Ecto neural progenitor cell (in vitro differentiated cells): ENCODE measurements at regions not wholly inside any gene's neighbourhood (a gene's known extent, or its start where the extent isn't known, plus 50 kb on each side); places are given as distances from the start of the nearest gene placed in this dataset.
"Not testable (repeated sequence)": the region's sequence is repeated elsewhere in the genome, so short reads cannot be mapped to it uniquely, and the experiment has no call there.

Experiments used
- DNase-seq: peaks from one replicate; pipeline ENCODE4 v3.0.0-alpha.2; 2018; ENCODE audit warnings: low spot score

DNA sequence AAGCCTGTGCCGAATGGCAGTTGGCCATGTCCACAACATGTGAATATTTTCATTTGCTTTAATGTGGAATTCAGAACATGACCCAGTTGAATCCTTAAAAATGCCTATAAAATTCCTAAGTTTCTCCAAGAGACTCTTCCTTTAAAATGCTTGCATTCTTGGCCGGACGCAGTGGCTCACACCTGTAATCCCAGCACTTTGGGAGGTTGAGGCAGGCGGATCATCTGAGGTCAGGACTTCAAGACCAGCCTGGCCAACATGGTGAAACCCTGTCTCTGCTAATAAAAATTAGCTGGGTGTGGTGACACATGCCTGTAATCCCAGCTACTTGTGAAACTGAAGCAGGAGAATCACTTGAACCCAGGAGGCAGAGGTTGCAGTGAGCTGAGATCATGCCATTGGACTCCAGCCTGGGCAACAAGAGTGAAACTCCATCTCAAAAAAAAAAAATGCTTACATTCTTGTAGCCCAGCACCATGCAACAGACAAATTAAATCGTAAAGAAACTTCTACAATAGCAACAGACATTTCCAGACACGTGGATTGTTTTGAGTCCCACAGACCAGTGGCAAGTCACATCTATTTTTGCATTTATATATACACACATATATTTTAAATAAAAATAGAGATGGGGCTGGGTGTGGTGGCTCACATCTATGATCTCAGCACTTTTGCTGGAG, 274.4 kb downstream of the GOLGA6L6 start:
- DNase-seq, result not testable (repeated sequence)

DNA sequence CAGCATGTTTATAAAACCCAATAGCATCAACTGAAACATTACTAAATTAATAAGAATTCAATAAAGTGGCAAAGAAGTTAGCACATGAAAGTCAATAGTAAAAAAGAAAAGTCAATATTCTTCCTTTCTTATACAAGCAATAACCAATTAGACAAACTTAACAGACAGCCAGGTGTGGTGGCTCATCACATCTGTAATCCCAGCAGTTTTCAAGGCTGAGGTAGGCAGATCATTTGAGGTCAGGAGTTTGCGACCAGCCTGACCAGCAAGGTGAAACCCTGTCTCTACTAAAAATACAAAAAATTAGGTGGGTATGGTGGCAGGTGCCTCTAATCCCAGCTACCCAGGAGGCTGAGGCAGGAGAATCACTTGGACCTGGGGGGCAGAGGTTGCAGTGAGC, 275.9 kb downstream of the GOLGA6L6 start:
- not testable (repeated sequence) for DNase-seq

DNA sequence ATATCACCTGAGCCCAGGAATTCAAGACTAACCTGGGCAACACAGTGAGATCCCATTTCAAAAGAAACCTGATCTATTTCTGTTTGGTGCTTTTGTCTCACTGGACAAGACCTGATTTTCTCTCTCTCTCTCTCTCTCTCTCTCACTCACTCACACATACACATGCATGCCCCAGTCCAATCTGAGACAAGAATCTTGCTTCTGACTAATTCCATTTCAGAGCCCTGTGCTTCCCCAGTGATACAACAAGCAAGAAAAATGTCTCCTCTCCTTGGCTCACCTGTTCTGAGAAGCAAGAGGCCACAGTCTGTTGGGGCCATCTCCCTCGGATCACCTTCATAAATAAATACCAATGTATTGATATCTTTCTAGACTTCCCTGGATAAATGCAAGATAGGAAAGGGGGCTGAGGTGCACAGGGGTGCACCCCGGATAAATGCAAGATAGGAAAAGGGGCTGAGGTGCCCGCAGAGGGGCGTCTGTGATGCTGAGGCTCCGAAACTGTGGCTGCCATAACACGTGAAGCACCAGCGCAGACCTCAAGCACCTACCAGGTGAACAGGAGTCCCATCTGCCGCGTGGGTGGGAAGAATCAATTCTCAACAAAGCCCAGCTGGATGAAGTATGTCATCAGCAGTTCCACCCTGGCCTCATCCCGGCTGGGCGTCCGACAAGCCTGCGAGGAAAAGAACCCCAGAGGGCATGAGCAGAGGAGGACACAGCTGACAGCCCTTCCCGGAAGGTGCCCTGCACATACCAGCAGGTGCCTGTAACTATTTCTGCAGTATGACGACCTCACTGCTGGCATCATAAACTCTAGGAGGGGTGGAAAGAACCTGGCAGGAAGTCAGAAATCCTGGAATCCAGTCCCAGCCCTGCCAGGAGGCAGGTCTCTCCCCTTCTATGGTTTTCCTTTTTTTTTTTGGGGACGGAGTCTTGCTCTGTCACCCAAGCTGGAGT, 280.0 kb downstream of the GOLGA6L6 start:
- not testable (repeated sequence) for DNase-seq

DNA sequence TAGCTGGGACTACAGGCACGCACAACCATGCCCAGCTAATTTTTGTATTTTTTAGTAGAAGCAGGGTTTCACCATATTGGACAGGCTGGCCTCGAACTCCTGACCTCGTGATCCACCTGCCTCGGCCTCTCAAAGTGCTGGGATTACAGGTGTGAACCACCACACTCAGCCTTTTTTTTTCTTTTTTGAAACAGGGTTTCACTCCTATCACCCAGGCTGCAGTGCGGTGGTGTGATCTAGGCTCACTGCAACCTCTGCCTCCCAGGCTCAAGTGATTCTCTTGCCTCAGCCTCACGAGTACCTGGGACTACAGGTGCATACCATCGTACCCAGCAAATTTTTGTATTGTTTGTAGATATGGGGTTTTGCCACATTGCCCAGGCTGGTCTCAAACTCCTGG, 280.9 kb downstream of the GOLGA6L6 start:
- not testable (repeated sequence) for DNase-seq

DNA sequence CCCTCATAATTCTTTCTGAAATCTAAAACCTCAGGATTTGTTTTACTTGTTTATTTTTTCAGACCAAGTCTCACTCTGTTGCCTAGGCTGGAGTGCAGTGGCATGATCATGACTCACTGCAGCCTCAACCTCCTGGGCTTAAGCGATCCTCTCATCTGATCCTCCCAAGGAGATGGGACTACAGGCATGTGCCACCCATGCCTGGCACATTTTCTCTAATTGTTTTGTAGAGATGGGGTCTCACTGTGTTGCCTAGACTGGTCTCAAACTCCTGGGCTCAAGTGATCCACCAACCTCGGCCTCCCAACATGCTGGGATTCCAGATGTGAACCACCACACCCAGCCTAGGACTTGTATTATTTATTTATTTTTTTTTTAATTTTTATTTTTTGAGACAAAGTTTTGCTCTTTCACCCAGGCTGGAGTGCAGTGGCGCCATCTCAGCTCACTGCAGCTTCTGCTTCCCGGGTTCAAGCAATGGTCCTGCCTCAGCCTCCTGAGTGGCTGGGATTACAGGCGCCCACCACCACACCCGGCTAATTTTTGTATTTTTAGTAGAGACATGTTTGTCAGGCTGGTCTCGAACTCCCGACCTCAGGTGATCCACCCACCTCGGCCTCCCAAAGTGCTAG, 281.9 kb downstream of the GOLGA6L6 start:
- DNase-seq, result not testable (repeated sequence)

DNA sequence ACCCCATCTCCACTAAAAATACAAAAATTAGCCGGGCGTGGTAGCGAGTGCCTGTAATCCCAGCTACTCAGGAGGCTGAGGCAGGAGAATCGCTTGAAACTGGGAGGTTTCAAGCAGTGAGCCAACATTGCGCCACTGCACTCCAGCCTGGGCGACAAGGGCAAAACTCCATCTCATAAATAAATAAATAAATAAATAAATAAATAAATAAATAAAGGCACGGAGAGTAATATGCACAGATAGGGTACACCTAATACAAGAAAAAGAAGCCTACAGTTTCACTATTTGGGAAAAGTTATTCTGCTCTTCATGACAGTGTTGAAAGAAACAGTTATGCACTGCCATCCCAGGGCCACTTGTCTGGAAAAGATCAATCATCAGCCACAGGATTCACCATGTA, 285.2 kb downstream of the GOLGA6L6 start:
- not testable (repeated sequence) for DNase-seq

DNA sequence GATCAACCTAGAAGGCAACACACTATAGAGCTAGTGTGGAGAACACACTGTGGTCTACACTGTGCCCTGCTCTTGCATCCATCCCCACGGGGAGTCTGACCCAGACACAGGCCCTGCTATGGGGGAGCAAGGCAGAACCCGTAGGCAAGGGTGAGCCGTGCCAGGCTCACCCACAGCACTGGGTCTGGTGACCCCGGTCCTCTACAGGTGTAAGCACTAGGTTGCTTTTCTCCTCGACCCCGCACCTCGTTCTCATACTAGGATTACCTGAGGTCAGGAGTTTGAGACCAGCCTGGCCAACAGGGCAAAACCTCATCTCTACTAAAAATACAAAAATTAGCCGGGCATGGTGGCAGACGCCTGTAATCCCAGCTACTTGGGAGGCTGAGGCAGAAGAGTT, 286.0 kb downstream of the GOLGA6L6 start:
- not testable (repeated sequence) for DNase-seq

DNA sequence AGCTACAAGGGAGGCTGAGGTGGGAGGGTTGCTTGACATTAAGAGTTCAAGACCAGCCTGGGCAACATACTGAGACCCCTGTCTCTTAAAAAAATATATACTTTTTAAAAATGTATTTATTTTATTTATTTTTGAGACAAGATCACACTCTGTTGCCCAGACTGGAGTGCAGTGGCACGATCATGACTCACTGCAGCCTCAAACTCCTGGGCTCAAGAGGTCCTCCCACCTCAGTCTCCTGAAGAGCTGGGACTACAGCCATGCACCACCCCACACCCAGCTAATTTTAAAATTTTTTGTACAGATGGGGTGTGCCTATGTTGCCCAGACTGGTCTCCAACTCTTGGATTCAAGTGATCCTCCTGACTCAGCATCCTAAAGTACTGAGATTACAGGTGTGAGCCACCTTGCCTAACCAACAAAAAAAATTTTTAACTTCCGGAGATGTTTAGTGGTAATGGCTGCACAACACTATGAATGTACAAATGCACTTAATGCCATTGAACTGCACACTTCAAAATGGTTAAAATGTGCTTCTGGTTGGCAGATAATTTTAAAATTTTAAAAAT, 288.5 kb downstream of the GOLGA6L6 start:
- DNase-seq, result not testable (repeated sequence)

DNA sequence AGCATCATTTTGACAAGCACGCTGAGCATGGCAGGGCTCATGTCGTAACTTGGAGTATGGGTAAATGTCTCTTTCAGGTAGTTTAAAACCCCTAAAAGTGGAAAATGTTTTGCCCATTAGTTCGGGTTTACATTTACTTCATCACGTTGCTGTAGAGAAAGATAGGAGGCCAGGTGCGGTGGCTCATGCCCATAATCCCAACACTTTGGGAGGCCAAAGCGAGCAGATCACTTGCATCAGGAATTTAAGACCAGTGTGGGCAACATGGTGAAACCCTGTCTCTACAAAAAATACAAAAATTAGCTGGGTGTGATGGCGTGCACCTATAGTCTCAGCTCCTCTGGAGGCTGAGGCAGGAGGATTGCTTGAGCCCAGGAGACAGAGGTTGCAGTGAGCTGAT, 289.6 kb downstream of the GOLGA6L6 start:
- DNase-seq, result not testable (repeated sequence)

DNA sequence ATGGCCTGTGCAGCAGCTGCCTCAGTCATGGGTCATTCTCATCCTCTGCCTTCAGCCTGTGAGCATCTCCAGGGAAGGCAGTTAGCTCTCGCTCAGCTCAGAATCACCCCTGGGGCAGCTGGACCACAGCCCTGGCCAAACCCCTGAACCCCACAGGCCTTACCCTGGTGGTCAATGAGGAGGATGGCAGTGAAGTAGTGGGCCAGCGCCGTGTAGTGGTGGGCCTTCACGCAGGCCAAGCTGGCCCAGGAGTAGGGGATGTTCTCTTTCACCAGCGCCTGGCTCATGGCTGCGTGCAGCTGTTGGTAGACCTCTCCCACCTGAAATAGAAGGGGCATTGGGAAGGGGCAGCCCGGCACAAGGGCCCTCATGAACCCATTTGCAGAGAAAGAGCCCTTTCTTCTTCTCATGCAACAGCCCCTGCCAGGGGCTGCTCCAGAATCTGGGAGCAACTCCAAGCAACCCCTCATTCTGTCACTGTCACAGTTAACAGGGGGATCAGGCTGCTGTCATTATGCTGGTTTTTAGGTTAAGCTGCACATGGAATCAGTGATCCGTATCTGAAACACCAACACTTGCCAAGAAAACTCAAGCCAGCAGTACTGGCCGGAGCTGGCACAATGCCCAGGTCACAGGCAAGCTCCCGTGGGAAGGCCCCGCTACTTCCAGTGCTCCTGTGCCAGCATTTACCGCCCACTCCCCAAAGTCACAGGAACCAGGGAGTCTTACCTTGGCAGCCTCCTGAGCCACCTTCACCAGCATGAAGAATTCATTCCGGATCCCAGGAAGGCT, 290.2 kb downstream of the GOLGA6L6 start:
- not testable (repeated sequence) for DNase-seq

DNA sequence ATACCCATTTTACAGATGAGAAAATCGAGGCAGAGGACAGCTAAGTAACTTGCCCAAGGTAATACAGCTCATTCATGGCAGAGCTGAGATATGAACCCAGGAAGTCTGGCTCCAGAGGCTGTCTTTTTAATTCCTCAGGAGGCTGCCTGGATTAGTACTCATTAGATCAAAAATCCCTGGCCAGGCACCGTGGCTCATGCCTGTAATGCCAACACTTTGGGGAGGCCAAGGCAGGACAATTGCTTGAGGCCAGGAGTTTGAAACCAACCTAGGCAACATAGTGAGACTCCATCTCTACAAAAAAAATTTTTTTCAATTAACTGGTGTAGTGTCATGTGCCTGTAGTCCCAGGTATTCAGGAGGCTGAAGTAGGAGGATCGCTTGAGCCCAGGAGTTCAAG, 291.4 kb downstream of the GOLGA6L6 start:
- DNase-seq, result not testable (repeated sequence)

DNA sequence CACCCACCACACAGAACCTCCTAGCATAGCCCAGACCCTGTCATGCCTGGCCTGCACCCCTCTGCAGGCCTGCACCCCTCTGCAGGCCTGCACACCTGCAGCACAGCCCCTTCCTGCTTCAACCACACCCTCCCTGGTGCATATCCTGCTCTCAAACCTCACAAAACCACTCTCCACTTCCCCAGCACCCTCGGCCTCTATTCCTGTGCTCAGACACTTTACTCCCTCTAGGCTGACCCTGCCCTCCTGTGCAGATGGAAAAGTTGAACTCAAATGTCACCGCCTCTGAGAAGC, 292.0 kb downstream of the GOLGA6L6 start:
- DNase-seq, result not testable (repeated sequence)

DNA sequence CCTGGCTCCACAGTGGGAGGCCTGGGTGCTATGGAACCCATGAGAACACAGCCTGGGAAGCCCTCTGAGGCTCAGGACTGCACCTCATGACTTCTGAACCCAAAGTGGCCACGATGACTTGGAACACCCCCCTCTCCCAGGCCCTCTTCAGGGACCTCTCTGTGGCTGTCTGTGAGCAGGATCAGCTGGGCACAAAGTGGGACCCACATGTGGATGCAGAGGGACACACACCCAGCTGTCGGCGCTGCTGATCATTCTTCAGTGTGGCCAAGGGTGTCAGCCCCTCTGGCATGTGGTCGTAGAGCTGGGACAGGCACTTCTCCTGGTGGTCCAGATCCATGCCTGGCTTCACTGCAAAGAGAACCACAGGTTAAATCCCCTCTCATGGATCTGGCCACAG, 293.2 kb downstream of the GOLGA6L6 start:
- DNase-seq, result not testable (repeated sequence)

DNA sequence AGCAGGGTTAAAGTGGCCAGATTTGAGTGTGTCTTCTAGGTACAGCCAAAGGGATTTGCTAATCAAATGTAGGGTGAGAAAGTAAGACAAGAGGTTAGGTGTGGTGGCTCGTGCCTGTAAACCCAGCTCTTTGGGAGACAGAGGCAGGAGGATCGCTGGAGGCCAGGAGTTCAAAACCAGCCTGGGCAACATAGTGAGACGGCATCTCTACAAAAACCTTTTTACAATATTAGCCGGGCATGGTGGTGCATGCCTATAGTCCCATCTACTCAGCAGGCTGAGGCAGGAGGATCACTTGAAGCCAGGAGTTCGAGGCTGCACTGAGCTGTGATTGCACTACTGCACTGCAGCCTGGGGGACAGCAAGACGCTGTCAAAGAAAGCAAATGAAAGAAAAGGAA, 294.5 kb downstream of the GOLGA6L6 start:
- DNase-seq, result not testable (repeated sequence)

DNA sequence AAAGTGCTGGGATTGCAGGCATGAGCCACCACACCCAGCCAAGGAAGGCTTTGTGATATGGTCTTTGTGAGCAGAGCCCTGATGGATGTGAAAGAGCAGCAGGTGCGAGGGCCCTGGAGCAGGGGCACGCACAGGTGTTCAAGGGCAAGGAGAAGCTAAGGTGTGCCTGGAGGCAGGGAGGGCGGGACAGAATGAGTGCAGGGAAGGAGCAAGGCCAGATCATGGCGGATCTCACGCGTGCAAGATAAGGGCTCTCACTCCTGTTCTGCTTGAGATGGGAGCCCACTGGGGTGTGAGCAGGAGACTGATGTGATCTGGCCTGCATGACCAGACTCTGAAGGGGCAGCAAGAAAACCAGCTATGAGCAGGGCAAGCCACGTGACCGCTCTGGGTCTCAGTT, 295.0 kb downstream of the GOLGA6L6 start:
- not testable (repeated sequence) for DNase-seq

DNA sequence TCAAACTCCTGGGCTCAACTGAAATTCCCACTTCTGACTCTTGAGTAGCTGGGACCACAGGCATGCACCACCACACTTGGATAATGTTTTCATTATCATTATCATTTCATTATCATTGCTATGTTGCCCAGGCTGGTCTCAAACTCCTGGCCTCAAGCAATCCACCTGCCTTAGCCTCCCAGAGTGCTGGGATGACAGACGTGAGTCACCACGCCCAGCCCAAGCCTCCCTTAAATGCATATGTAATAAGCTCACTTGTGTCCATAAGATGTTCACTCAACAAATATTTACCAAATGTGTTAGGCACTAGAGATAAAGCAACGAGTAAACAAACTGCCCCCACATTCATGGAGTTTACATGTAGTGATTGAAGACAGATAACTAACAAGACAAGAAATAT, 295.7 kb downstream of the GOLGA6L6 start:
- not testable (repeated sequence) for DNase-seq

DNA sequence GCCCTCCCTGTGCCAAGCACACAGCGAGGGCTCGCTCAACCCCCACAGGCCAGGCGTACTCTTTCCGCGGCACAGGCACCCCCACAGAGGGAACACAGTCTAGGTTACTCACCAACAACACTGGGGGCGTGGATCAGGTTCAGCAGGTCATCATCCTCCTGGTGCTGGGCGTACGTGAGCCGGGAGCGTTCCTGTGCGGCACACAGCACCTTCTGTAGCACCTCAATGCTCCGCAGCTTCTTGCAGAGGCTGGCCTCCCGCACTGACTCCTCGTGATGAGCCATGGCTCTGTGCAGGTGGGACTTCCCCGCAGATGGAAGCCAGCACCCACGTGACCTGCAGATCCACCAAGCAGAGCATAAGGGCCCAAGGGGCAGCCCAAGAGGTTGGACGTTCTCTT, 296.8 kb downstream of the GOLGA6L6 start:
- not testable (repeated sequence) for DNase-seq

DNA sequence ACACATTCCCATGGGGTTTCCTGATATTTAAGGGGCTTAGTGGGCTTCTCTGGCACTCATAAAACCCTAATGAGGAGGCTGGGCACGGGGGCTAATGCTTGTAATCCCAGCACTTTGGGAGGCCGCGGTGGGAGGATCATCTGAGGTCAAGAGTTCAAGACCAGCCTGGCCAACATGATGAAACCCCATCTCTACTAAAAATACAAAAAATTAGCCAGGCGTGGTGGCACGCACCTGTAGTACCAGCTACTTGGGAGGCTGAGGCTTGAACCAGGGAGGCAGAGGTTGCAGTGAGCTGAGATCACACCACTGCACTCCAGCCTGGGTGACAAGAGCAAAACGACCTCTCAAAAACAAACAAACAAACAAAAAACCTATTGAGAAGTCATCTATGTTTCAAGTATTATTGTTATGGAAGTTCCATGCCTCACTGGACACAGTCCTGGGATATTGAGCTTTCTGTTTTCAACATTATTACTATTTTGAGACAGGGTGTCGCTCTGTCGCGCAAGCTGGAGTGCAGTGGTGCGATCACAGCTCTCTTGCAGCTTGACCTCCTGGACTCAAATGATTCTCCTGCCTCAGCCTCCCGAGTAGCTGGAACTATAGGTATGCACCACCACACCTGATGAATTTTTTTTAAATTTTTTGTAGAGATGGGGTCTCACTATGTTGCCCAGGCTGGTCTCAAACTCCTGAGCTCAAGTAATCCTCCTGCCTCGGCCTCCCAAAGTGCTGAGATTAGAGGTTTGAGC, 297.9 kb downstream of the GOLGA6L6 start:
- DNase-seq, result not testable (repeated sequence)

DNA sequence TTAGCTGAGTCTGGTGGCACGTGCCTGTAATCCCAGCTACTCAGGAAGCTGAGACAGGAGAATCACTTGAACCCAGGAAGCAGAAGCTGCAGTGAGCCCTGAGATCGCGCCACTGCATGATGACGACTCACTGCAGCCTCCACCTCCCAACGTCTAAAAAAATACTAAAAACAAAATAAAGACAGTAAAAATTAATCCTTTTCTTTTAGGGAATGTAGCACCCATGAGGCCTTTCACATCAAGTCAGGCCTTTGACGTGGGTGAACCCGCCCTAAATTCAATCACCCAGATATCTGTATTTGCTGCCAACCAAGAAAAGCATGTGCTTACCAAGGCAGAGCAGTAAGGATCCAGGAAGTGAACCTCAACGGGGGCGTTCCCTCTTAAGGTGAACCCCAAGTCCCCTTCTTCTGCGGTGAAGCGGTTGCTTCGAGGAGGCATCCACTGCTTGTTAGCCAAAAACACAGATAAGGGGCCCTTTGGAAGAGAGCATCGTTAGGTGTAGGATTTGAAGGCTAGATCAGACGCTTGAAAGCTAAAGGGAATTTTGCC, 301.2 kb downstream of the GOLGA6L6 start:
- DNase-seq, result not testable (repeated sequence)

DNA sequence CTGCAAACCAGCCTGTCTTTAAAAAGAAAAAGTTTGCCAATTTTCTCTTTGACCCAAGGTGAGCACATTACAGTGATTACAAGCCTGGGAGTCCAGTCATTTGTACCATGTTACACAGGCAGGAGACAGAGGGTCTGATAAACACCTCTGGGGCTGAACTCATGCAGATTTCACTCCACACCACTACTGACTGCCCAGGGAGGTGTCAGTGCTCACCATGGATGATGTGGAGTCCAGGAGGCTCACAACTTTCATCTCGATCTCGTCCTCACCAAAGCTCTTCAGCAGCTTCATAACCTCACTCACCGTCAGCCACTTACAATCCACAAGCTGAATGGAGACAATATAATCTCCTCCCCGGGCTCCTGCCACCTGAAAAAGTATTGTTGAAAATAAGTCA, 302.4 kb downstream of the GOLGA6L6 start:
- DNase-seq, result not testable (repeated sequence)
